ENCODE measurements at regions not wholly inside any gene's neighbourhood (a gene's known extent, or its start where the extent isn't known, plus 50 kb on each side); places are given as distances from the start of the nearest gene placed in this dataset.

DNA sequence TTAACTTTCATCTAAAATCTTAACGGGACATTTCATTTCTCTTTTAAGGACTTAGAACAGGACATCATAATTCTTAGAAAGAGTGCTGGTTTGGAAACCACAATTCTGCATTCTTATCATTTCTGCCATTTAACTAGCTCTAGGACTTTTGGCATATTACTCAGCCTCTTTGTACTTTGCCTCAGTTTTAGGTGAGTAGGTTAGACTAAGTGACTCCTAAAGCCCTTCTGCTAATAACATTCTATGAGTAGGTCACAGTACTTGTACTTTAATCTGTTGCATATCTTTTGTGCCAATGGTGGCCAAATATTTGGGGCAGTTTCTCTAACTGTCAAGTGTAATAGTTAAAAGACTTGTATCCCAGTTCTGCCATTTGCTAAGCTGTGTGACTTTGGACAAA is 115.4 kb upstream of the NUDT6 start:
- TF ChIP-seq, protein P1, sequence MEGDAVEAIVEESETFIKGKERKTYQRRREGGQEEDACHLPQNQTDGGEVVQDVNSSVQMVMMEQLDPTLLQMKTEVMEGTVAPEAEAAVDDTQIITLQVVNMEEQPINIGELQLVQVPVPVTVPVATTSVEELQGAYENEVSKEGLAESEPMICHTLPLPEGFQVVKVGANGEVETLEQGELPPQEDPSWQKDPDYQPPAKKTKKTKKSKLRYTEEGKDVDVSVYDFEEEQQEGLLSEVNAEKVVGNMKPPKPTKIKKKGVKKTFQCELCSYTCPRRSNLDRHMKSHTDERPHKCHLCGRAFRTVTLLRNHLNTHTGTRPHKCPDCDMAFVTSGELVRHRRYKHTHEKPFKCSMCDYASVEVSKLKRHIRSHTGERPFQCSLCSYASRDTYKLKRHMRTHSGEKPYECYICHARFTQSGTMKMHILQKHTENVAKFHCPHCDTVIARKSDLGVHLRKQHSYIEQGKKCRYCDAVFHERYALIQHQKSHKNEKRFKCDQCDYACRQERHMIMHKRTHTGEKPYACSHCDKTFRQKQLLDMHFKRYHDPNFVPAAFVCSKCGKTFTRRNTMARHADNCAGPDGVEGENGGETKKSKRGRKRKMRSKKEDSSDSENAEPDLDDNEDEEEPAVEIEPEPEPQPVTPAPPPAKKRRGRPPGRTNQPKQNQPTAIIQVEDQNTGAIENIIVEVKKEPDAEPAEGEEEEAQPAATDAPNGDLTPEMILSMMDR (IDR thresholded peaks at IDR 0.05 in 8 of 11, conservative IDR thresholded peaks at IDR 0.05 in 3 of 11), result no peak
- no peak for TF ChIP-seq POLR2A (IDR thresholded peaks at IDR 0.05)
- TF ChIP-seq POLR2AphosphoS5 (IDR thresholded peaks at IDR 0.05), result no peak

All from spleen (tissue), 7 donors.